ENCODE measurements at regions not wholly inside any gene's neighbourhood (a gene's known extent, or its start where the extent isn't known, plus 50 kb on each side); places are given as distances from the start of the nearest gene placed in this dataset.

GRCh38 chr6:77313595-77313994, 149.7 kb downstream of the HTR1B start:
- TF ChIP-seq, protein P1, sequence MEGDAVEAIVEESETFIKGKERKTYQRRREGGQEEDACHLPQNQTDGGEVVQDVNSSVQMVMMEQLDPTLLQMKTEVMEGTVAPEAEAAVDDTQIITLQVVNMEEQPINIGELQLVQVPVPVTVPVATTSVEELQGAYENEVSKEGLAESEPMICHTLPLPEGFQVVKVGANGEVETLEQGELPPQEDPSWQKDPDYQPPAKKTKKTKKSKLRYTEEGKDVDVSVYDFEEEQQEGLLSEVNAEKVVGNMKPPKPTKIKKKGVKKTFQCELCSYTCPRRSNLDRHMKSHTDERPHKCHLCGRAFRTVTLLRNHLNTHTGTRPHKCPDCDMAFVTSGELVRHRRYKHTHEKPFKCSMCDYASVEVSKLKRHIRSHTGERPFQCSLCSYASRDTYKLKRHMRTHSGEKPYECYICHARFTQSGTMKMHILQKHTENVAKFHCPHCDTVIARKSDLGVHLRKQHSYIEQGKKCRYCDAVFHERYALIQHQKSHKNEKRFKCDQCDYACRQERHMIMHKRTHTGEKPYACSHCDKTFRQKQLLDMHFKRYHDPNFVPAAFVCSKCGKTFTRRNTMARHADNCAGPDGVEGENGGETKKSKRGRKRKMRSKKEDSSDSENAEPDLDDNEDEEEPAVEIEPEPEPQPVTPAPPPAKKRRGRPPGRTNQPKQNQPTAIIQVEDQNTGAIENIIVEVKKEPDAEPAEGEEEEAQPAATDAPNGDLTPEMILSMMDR (conservative IDR thresholded peaks at IDR 0.05): no peak
- no peak for TF ChIP-seq EZH2 (IDR thresholded peaks at IDR 0.05; ENCODE audit: low read depth)
